Lower leg skin (tissue), 3 donors: ENCODE measurements at regions not wholly inside any gene's neighbourhood (a gene's known extent, or its start where the extent isn't known, plus 50 kb on each side); places are given as distances from the start of the nearest gene placed in this dataset.

Experiments used
- CTCF ChIP-seq, 3 donors: fragments of 450-650 bp; IDR thresholded peaks; one replicate each; pipeline ENCODE4 v1.5.1; 2016; ENCODE audit warnings: antibody characterized with exemption in 3 of 3, mild to moderate bottlenecking in 3 of 3, moderate library complexity in 2 of 3
- POLR2A ChIP-seq, 2 donors: fragments of 450-650 bp; IDR thresholded peaks; one replicate each; pipeline ENCODE4 v1.6.1; 2016 to 2017; ENCODE audit warnings: antibody characterized with exemption in 2 of 2, mild to moderate bottlenecking in 1 of 2, moderate library complexity in 1 of 2

GRCh38 chr14:44798386-44799242 lies 163.1 kb downstream of the KLHL28 start:
- TF ChIP-seq POLR2A (IDR thresholded peaks at IDR 0.05): no peak
- no peak for TF ChIP-seq CTCF (IDR thresholded peaks at IDR 0.05)
